ENCODE measurements at regions not wholly inside any gene's neighbourhood (a gene's known extent, or its start where the extent isn't known, plus 50 kb on each side); places are given as distances from the start of the nearest gene placed in this dataset.

DNA sequence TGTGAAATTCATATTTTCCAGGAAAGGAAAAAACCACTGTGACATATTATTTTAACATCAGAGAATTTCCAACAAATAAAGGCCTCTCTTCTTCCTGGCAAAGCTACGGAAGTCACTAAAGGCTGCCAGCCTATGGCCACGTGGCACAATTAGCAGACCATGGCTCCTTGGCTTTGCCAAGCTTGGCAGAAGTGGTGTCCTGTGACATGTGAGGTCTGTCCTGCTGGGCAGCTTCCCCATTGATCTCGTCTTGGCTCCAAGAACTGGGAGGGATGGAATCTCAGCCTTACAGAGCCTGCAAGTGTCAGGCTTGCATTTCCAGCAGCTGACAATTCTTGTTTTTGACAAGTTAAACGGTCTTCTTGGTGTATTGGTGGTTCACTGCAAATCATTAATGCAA lies 226.9 kb upstream of the THSD7B start:
- POLR2A ChIA-PET (ENCODE audit: low non-redundant PET), result no interaction called here
- Histone ChIP-seq H3K36me3 (ENCODE audit: insufficient read depth, low read length, poor library complexity, severe bottlenecking) (no peaks in the 10 kb centered on the region), H3K9me3 (ENCODE audit: low read depth, low read length, poor library complexity, severe bottlenecking) (no peaks in the 10 kb centered on the region), H3K4me1 (ENCODE audit: insufficient read depth, low read length, poor library complexity, severe bottlenecking) (no peaks in the 10 kb centered on the region), H3K27me3 (replicated peaks; ENCODE audit: insufficient read depth, low read depth, low read length, poor library complexity) (no peaks in the 10 kb centered on the region), H3K27ac (ENCODE audit: low read depth, low read length, poor library complexity, severe bottlenecking) (no peak overlapping the region), H3K4me3 (ENCODE audit: low read depth, low read length, poor library complexity, severe bottlenecking) (no peak overlapping the region)
- CTCF ChIA-PET, result no interaction called here
- intact Hi-C loops (cut with micrococcal nuclease; ENCODE audit: unreplicated experiment), result no loop called here
- no peak for DNase-seq (ENCODE audit: low spot score)
- TF ChIP-seq, protein P1, sequence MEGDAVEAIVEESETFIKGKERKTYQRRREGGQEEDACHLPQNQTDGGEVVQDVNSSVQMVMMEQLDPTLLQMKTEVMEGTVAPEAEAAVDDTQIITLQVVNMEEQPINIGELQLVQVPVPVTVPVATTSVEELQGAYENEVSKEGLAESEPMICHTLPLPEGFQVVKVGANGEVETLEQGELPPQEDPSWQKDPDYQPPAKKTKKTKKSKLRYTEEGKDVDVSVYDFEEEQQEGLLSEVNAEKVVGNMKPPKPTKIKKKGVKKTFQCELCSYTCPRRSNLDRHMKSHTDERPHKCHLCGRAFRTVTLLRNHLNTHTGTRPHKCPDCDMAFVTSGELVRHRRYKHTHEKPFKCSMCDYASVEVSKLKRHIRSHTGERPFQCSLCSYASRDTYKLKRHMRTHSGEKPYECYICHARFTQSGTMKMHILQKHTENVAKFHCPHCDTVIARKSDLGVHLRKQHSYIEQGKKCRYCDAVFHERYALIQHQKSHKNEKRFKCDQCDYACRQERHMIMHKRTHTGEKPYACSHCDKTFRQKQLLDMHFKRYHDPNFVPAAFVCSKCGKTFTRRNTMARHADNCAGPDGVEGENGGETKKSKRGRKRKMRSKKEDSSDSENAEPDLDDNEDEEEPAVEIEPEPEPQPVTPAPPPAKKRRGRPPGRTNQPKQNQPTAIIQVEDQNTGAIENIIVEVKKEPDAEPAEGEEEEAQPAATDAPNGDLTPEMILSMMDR (conservative IDR thresholded peaks at IDR 0.05; ENCODE audit: low read depth, low read length), result no peak
- no peak for TF ChIP-seq EZH2 (IDR thresholded peaks at IDR 0.05; ENCODE audit: borderline replicate concordance, low read depth, low read length, poor library complexity, severe bottlenecking)
- no TSS peak for BruUV-seq (replicated peaks)

DNA sequence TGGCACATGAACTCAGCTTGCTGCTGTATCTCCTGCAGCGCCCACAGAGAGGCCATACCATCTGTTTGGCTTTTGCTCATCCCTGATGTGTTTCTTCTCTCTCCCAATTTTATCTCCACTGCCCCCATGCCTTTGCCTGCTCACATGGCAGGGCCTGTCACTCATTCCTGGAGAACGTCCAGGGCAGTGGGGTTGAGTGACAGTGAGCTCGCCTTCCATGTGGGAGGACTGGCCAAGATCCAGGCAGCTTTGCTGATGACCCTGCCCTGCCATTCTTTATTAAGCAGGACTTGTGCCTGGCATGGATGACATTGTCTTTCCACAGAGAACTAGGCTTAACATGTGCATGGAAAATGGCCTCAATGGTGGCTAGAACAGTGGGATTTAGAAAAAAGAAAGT lies 230.5 kb upstream of the THSD7B start:
- TF ChIP-seq EZH2 (IDR thresholded peaks at IDR 0.05; ENCODE audit: borderline replicate concordance, low read depth, low read length, poor library complexity, severe bottlenecking), result no peak
- Histone ChIP-seq H3K4me1 (ENCODE audit: insufficient read depth, low read length, poor library complexity, severe bottlenecking) (no peaks in the 10 kb centered on the region), H3K9me3 (ENCODE audit: low read depth, low read length, poor library complexity, severe bottlenecking) (no peaks in the 10 kb centered on the region), H3K27ac (ENCODE audit: low read depth, low read length, poor library complexity, severe bottlenecking) (no peak overlapping the region), H3K36me3 (ENCODE audit: insufficient read depth, low read length, poor library complexity, severe bottlenecking) (no peaks in the 10 kb centered on the region), H3K4me3 (ENCODE audit: low read depth, low read length, poor library complexity, severe bottlenecking) (no peak overlapping the region), H3K27me3 (replicated peaks; ENCODE audit: insufficient read depth, low read depth, low read length, poor library complexity) (no peaks in the 10 kb centered on the region)
- POLR2A ChIA-PET (ENCODE audit: low non-redundant PET), result no interaction called here
- no peak for DNase-seq (ENCODE audit: low spot score)
- intact Hi-C loops (cut with micrococcal nuclease; ENCODE audit: unreplicated experiment), result no loop called here
- CTCF ChIA-PET, result no interaction called here
- BruUV-seq (replicated peaks), result no TSS peak

DNA sequence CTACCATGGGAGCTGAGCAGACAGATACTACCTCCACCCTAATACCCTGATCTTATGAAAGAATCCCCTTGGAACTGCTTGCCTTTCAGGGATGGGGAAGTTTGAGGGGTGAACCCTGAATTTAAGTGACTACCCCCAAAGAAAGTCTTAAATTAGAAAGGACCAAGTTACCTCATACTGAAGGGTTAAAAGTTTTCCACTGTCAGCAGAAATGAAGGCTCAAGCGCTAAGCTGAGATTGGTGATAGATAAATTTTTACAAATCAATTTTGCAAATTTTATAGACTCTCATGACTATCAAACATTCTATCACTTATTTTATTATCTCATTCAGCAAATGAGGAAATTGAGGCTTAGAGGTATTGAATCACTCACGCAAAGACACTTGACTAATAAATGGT lies 233.2 kb upstream of the THSD7B start:
- BruUV-seq (replicated peaks), result no TSS peak
- CTCF ChIA-PET, result no interaction called here
- Histone ChIP-seq H3K4me1 (ENCODE audit: insufficient read depth, low read length, poor library complexity, severe bottlenecking) (no peaks in the 10 kb centered on the region), H3K36me3 (ENCODE audit: insufficient read depth, low read length, poor library complexity, severe bottlenecking) (no peaks in the 10 kb centered on the region), H3K9me3 (ENCODE audit: low read depth, low read length, poor library complexity, severe bottlenecking) (no peaks in the 10 kb centered on the region), H3K27me3 (replicated peaks; ENCODE audit: insufficient read depth, low read depth, low read length, poor library complexity) (no peaks in the 10 kb centered on the region), H3K27ac (ENCODE audit: low read depth, low read length, poor library complexity, severe bottlenecking) (no peak overlapping the region), H3K4me3 (ENCODE audit: low read depth, low read length, poor library complexity, severe bottlenecking) (no peak overlapping the region)
- TF ChIP-seq EZH2 (IDR thresholded peaks at IDR 0.05; ENCODE audit: borderline replicate concordance, low read depth, low read length, poor library complexity, severe bottlenecking), result no peak
- TF ChIP-seq, protein P1 (conservative IDR thresholded peaks at IDR 0.05; ENCODE audit: low read depth, low read length), result no peak
- POLR2A ChIA-PET (ENCODE audit: low non-redundant PET), result no interaction called here
- no peak for DNase-seq (ENCODE audit: low spot score)
- intact Hi-C loops (cut with micrococcal nuclease; ENCODE audit: unreplicated experiment), result no loop called here

DNA sequence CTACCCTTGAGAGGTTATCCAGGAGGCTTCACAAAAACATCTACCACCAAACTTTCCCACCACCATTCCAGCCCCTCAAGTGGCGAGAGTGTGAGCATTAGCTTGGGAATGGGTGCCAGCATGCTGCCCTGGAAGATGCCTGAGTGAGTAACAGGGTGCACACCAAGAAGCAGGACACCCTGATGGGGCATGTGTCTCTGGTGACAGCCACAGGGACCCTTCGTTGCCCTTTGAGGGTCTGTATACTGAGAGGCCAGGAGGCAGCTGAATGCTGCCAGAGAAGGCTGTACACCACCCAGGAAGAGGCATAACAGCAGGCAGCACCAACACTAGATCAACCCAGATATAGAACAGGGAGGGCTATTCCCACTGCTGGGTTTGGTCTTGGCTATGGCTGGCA lies 233.6 kb upstream of the THSD7B start:
- Histone ChIP-seq H3K9me3 (ENCODE audit: low read depth, low read length, poor library complexity, severe bottlenecking) (no peaks in the 10 kb centered on the region), H3K27ac (ENCODE audit: low read depth, low read length, poor library complexity, severe bottlenecking) (no peak overlapping the region), H3K4me1 (ENCODE audit: insufficient read depth, low read length, poor library complexity, severe bottlenecking) (no peaks in the 10 kb centered on the region), H3K27me3 (replicated peaks; ENCODE audit: insufficient read depth, low read depth, low read length, poor library complexity) (no peaks in the 10 kb centered on the region), H3K36me3 (ENCODE audit: insufficient read depth, low read length, poor library complexity, severe bottlenecking) (no peaks in the 10 kb centered on the region), H3K4me3 (ENCODE audit: low read depth, low read length, poor library complexity, severe bottlenecking) (no peak overlapping the region)
- no peak for TF ChIP-seq EZH2 (IDR thresholded peaks at IDR 0.05; ENCODE audit: borderline replicate concordance, low read depth, low read length, poor library complexity, severe bottlenecking)
- DNase-seq (ENCODE audit: low spot score), result no peak
- CTCF ChIA-PET, result no interaction called here
- intact Hi-C loops (cut with micrococcal nuclease; ENCODE audit: unreplicated experiment), result no loop called here
- BruUV-seq (replicated peaks), result no TSS peak
- POLR2A ChIA-PET (ENCODE audit: low non-redundant PET), result no interaction called here
